Pancreas (tissue), 10 donors: ENCODE measurements at regions not wholly inside any gene's neighbourhood (a gene's known extent, or its start where the extent isn't known, plus 50 kb on each side); places are given as distances from the start of the nearest gene placed in this dataset.

Experiments used
- ATAC-seq, 4 donors: fragments of 200-7000 bp; cut with Tn5 transposase; one replicate each; pipeline versions ENCODE4 v1.8.0 to v1.9.1; 2020; ENCODE audit warnings: mild to moderate bottlenecking in 4 of 4, moderate library complexity in 4 of 4
- DNase-seq, 6 donors: peaks; one replicate each; pipeline ENCODE4 v3.0.0-alpha.2; 2020
- FAIRE-seq: peaks from 2 replicates; lab custom pipeline; 2012; peaks lifted over from hg19 to GRCh38; lab: Jason Lieb, UNC
- H3K27ac ChIP-seq, 4 donors: fragments of 200-600 bp; sonication (generic); 1 replicate in 3 of 4; 2 replicates in 1 of 4; pipeline versions ENCODE4 v1.5.0 to v1.8.0; 2020
- H3K27me3 ChIP-seq, 4 donors: fragments of 200-600 bp; one replicate each; pipeline ENCODE4 v1.8.0; 2021
- H3K36me3 ChIP-seq, 3 donors: fragments of 200-600 bp; sonication (generic) in 1 of 3; one replicate each; pipeline versions ENCODE4 v1.5.0 to v1.8.0; 2020 to 2021
- H3K4me1 ChIP-seq, 3 donors: fragments of 200-600 bp; one replicate each; pipeline ENCODE4 v1.8.0; 2021
- H3K4me3 ChIP-seq, 4 donors: fragments of 200-600 bp; sonication (generic) in 2 of 4; one replicate each; pipeline versions ENCODE4 v1.5.0 to v1.8.0; 2020 to 2021
- H3K9me3 ChIP-seq, 4 donors: fragments of 200-600 bp; one replicate each; pipeline ENCODE4 v1.8.0; 2021
- WGBS, 2 donors: extraction: QIAGEN DNeasy Blood & Tissue Kit; methylation state at CpG; one replicate each; pipeline ENCODE4 v1.1.7; 2013; 5-methylcytosine and 5-hydroxymethylcytosine counted together
- intact Hi-C, 3 donors: fragments of 100-400 bp; cut with DNase I; formaldehyde crosslinking; loops; one replicate each; pipeline versions ENCODE4 v1.11.1 to v1.14.2; 2022
- TF ChIP-seq, protein P1 (sequence below), 4 donors: fragments of 200-600 bp; sonication (generic) in 3 of 4; IDR thresholded peaks; one replicate each; pipeline versions ENCODE4 v1.5.0 to v1.8.0; 2021; ENCODE audit warnings: antibody characterized with exemption in 4 of 4
- donor health status: healthy with polysubstance abuse.
- donor health status: DM: no; HTN: no; CAD: no; lungs with moderate emphysema.
- donor health status: DM: no; HTN: no; CAD: no.
- donor health status: control.
- donor health status: control.
- donor health status: Bipolar disorder and iron deficiency.
- donor health status: DM: yes; HTN: yes; CAD: no.
- donor health status: DM: no; HTN: no; CAD: no.
- donor health status: DM: no; HTN: no; CAD: no.
- donor health status: DM: yes; HTN: yes; CAD: no.

DNA sequence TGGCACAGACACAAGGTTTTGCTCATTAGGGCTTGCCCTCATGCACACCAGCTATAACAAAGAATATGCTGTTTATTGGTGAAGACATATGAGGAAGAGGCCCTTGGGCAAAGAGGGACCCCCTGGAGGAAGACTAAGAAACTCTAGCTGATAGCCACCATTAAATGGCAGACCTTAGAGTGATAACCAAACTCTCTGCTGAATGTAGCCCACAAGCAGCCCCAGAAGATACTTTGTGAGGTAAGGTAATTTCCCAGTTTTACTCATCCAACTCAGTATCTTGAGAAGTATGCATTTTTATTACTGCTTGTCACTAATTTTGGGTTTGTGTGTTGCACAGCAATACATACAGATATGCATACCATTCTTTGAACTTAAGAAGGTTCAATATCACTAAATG lies 563.3 kb downstream of the DOK5 start:
- Histone ChIP-seq H3K27me3 (no peaks in the 10 kb centered on the region), H3K27ac (no peak overlapping the region), H3K9me3 (no peaks in the 10 kb centered on the region), H3K36me3 (no peaks in the 10 kb centered on the region), H3K4me3 (no peak overlapping the region), H3K4me1 (no peaks in the 10 kb centered on the region)
- ATAC-seq (no peak), DNase-seq (no peak), FAIRE-seq (no peak)
- intact Hi-C loops, result no loop called here
- TF ChIP-seq, protein P1, sequence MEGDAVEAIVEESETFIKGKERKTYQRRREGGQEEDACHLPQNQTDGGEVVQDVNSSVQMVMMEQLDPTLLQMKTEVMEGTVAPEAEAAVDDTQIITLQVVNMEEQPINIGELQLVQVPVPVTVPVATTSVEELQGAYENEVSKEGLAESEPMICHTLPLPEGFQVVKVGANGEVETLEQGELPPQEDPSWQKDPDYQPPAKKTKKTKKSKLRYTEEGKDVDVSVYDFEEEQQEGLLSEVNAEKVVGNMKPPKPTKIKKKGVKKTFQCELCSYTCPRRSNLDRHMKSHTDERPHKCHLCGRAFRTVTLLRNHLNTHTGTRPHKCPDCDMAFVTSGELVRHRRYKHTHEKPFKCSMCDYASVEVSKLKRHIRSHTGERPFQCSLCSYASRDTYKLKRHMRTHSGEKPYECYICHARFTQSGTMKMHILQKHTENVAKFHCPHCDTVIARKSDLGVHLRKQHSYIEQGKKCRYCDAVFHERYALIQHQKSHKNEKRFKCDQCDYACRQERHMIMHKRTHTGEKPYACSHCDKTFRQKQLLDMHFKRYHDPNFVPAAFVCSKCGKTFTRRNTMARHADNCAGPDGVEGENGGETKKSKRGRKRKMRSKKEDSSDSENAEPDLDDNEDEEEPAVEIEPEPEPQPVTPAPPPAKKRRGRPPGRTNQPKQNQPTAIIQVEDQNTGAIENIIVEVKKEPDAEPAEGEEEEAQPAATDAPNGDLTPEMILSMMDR (IDR thresholded peaks at IDR 0.05), result no peak

DNA sequence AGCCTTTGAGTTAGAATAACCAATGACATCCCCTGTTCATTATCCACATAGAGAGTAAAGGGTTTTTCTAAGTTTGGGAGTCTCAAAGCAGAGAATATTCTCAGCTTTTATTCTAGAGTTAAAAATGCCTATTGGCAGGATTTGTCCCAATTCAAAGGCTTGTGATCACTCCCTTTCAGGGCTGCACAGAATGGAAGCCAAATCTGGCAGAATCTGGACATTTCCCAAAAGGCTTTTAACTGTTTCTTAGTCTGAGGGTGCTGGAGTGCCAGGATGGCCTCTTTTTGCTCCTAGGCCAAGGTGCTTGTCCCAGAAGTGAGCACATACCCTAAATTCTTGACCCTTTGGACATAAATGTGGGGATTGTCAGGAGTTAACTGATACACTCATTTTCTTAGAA lies 556.6 kb downstream of the DOK5 start:
- Histone ChIP-seq H3K27ac (no peak overlapping the region), H3K9me3 (no peaks in the 10 kb centered on the region), H3K36me3 (no peaks in the 10 kb centered on the region), H3K4me1 (no peaks in the 10 kb centered on the region), H3K4me3 (no peak overlapping the region), H3K27me3 (no peaks in the 10 kb centered on the region)
- ATAC-seq (no peak), DNase-seq (no peak), FAIRE-seq (no peak)
- intact Hi-C loops, result no loop called here
- TF ChIP-seq, protein P1 (IDR thresholded peaks at IDR 0.05), result no peak

DNA sequence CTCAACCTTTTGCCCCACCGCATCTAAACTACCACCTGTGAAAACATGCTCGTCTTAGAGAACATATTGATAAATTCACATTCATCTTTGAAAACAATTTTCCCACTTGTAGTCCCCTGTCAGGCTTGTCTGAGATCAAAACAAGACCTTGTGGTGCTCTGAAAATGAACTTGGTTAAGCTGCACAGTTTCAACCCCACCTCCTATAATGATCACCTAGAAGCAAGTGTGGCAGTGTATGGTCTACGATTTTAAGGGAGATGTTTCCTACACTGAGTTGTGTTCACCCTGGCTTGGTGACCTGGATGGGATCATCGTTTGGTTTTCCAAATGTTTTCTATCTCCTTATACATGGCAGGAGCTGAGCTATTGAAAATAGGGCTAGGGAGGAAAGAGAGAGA lies 539.4 kb downstream of the DOK5 start:
- Histone ChIP-seq H3K9me3 (no peaks in the 10 kb centered on the region), H3K4me3 (no peak overlapping the region), H3K36me3 (no peaks in the 10 kb centered on the region), H3K27ac (no peak overlapping the region), H3K27me3 (no peaks in the 10 kb centered on the region), H3K4me1 (no peaks in the 10 kb centered on the region)
- 31 to 46% methylated on average over 4 of the region's 4 CpGs for WGBS, 2 donors
- FAIRE-seq (no peak), ATAC-seq (no peak), DNase-seq (no peak)
- TF ChIP-seq, protein P1 (IDR thresholded peaks at IDR 0.05), result no peak
- intact Hi-C loops, result no loop called here

DNA sequence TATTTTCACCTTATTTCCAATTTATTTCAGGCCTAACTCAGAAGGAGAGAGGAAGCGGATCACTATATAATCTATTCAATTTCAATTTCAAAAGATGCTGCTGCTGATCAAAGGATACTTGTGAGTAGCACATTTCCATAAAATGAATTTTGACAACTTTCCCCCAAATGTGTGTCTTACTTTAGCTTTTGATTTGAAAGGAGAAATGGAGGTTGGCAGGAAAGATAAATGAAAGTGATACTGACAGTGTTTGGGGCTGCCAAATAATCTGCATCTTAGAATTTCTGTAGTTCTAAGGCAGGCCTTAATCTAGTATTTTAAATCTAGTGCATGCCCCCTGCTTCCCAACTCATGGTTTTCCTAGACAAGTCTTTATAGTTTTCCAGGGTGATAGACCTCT lies 535.4 kb downstream of the DOK5 start:
- no peaks in the 10 kb centered on the region for H3K36me3 ChIP-seq
- no peaks in the 10 kb centered on the region for H3K4me1 ChIP-seq
- H3K9me3 ChIP-seq, result no peaks in the 10 kb centered on the region
- no peak overlapping the region for H3K4me3 ChIP-seq
- no peak for DNase-seq
- no peak for ATAC-seq
- intact Hi-C loops, result no loop called here
- TF ChIP-seq, protein P1 (IDR thresholded peaks at IDR 0.05), result no peak
- FAIRE-seq, result no peak
- 97% methylated on average over 1 of the region's 1 CpG for WGBS, 2 donors
- H3K27ac ChIP-seq, result no peak overlapping the region
- H3K27me3 ChIP-seq, result no peaks in the 10 kb centered on the region

DNA sequence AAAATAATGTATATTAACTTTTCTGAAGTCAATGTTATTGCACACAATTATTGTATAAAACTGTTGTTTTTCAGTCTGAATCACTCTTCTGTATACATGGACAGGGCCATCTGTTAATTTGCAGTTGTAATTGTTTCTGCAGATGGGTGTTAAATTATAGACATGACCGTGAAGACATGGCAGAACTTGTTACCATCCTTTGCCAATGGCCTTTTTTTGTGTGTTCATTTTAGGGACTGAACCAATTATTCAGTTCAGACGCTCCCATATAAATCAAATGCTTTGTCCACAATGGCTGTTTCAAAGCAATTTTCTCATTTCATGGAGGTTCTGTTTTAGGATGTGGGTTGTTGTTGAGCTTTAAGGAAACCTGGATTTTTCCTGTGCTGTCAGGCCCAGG lies 533.7 kb downstream of the DOK5 start:
- 82 to 89% methylated on average over 2 of the region's 2 CpGs for WGBS, 2 donors
- H3K4me1 ChIP-seq, result no peaks in the 10 kb centered on the region
- H3K27ac ChIP-seq, result no peak overlapping the region
- intact Hi-C loops, result no loop called here
- no peak overlapping the region for H3K4me3 ChIP-seq
- H3K36me3 ChIP-seq, result no peaks in the 10 kb centered on the region
- no peaks in the 10 kb centered on the region for H3K27me3 ChIP-seq
- no peaks in the 10 kb centered on the region for H3K9me3 ChIP-seq
- DNase-seq (no peak), FAIRE-seq (no peak), ATAC-seq (no peak)
- TF ChIP-seq, protein P1 (IDR thresholded peaks at IDR 0.05), result no peak
